ENCODE measurements at regions not wholly inside any gene's neighbourhood (a gene's known extent, or its start where the extent isn't known, plus 50 kb on each side); places are given as distances from the start of the nearest gene placed in this dataset.
"Not testable (repeated sequence)": the region's sequence is repeated elsewhere in the genome, so short reads cannot be mapped to it uniquely, and the experiment has no call there.

- DNase-seq, result no peak
Measured at GRCh38 chr20:60100780-60101179, 142.6 kb downstream of the CDH26 start.

DNA sequence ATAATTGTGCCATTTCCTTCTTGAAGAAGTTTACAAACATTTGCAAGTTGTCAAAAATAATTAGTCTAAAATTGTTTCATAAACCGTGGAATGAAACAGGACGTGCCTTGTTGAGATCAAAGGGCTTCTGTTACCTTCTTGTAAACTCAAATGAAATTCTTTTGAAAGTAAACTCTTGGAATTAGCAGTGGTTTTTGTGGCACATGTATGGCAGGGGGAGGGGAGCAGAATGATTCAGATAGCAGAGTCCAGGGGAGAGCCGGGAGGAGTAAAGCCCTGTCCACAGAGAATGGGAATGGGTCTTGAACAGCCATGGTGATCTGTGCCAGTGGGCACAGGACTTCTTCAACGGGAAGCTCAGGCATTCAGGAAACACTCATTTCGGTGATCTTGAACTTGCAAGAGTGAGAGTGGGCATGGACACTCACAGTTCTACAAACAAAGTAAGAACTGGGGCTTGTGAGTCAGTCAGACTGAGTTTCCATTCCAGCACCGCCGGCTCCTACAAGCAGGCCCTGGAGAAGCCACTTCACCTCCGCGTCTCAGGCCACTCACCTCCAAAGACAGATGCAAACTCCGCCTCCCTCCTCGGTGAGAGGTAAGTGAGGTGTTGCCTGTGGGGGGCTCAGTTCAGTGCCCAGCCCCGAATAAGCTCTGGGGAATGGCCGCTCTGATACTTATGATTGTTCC lies 143.1 kb downstream of the CDH26 start:
- no peak for DNase-seq

GRCh38 chr20:60101891-60102281 lies 143.7 kb downstream of the CDH26 start:
- DNase-seq, result no peak

DNA sequence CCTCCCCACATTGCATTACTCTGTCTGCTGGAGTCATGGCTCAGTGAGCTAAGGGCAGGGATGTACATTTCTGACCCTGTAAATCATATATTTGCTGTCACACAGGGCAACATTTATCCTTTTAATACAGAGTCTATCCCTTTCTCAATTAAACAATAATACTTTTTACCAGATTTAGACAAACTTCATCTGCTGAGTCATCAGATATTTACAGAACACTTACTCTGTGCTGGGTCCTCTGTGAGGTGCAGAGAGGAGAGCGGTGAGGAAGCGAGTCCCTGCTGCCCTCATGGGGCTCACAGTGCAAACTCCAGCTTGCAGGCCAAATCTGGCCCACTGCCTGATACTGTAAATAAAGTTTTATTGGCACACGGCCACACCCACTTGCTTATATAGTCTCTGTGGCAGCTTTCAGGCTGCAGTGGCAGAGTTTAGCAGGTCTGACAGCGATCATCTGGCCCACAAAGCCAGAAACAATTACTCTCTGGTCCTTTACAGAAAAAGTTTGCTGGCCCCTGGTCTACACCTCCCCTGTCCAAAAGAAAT lies 144.5 kb downstream of the CDH26 start:
- no peak for DNase-seq

- DNase-seq, result no peak
Measured at GRCh38 chr20:60104993-60105803, 147.0 kb downstream of the CDH26 start.

- DNase-seq, result not testable (repeated sequence)
Measured at GRCh38 chr20:60106186-60106585, 148.0 kb downstream of the CDH26 start.

GRCh38 chr20:60107621-60108390 lies 149.6 kb downstream of the CDH26 start:
- no peak for DNase-seq

DNA sequence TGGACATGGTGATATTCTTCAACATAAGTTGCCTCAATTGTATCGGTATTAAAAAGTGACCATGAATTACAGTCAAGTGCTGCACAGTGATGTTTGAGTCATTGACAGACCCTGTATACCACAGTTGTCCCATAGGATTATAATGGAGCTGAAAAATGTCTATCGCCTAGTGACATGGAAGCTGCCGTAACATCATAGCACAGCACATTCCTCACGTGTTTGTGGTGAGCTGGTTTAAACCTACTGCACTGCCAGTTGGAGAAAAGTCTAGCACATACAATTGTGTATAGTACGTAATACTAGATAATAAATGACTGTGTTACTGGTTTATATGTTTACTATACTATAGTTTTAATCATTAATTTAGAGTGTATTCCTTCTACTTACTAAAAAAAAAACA lies 150.2 kb downstream of the CDH26 start:
- DNase-seq, result no peak

DNA sequence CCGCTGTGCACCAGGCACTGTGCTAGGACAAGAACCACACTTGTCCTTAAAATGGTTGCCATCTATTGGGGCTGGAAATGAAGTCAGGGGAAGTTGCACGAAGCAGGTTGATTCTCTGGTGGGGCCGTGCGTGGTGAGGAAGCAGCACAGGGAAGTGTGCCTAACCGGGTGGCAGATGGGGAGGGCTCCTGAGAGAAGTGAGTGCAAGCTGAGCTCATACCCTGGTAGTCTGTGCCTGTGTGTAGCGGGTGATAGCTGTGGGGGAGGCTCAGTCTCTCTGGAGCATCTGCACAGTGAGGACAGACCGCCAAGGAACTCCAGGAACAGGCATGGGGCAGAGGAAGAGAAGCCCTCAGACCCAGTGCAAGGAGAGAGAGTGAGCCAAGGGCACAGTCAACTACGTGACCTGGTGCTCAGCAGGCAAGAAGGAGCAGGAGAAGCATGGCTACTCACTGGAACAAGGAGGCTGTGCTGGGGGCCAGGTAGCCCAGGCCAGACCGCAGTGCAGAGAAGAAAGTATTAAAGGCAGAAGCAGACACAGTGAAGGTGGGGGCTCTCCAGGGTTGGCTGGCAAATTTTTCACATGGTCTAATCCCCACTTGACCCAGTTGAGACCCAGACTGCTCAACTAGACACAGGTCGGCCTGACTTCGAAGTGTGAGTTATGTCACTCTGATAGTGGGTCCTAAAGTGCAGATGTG lies 155.0 kb downstream of the CDH26 start:
- DNase-seq, result no peak

GRCh38 chr20:60113771-60114170 lies 155.5 kb downstream of the CDH26 start:
- DNase-seq, result no peak

DNA sequence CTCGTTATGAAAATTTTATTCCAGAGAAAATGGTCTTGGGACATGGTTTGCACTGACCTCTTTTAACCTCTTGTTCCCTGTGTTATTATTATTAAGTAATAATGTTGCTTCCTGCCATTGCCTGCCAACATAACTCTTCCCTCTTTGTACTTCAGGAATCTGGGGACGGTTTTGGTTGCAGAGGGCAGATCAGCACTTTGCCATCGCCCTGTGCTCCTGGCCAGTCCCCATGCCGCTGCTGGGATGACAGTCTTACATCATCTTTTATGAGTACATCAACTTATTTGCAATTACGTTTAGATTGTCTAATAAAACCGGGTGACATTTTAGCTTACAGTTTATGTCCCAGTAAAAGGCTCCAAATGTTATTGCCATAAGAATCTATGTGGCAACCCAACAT lies 157.2 kb downstream of the CDH26 start:
- no peak for DNase-seq

GRCh38 chr20:60116128-60116909 lies 158.1 kb downstream of the CDH26 start:
- DNase-seq, result no peak

DNA sequence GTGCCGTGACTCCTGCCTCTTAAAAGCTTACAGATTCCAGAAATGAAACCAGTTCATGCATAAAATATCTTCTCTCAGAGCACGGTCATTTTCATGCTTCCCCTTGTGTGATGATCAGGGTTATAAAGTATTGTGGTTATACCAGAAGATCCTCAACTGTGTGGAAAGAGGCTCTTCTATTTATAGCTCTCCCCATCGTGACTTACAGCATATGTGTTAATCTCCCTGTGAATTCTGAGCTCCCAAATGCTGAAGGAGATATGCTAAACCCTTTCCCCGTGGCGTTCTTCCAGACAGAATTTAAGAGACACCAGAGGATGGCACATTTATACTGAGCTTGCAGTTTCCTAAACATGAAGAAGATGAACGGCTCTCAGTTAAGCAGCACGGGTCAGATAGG lies 158.8 kb downstream of the CDH26 start:
- DNase-seq, result no peak

GRCh38 chr20:60121903-60122302 lies 163.7 kb downstream of the CDH26 start:
- DNase-seq, result no peak

- no peak for DNase-seq
Measured at GRCh38 chr20:60122671-60123070, 164.4 kb downstream of the CDH26 start.

GRCh38 chr20:60123096-60123495 lies 164.9 kb downstream of the CDH26 start:
- DNase-seq, result no peak

- DNase-seq, result no peak
Measured at GRCh38 chr20:60123652-60124051, 165.4 kb downstream of the CDH26 start.

- DNase-seq, result no peak
Measured at GRCh38 chr20:60124776-60125381, 166.7 kb downstream of the CDH26 start.

- DNase-seq, result no peak
Measured at GRCh38 chr20:60125513-60125912, 167.3 kb downstream of the CDH26 start.

GRCh38 chr20:60126975-60127374 lies 168.8 kb downstream of the CDH26 start:
- no peak for DNase-seq

DNA sequence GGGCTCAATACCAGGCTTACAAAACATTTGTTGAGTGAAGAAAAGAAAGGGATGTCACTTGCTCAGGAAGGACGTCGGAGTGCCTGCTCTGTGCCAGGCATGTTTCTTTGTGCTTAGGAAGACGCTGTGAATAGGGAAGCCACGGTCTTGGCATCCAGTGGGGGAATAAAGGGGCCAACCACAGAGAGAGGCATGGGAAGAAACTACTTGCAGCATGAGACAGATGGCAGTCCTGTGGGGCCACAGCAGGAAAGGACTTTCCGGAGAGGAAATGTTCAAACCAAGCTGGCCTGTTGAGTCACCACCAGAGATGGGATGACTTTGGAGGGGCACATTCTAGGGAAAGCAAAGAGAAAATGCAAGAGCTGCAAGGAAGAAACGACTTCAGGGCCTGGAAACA lies 173.2 kb downstream of the CDH26 start:
- no peak for DNase-seq
